ENCODE measurements at regions not wholly inside any gene's neighbourhood (a gene's known extent, or its start where the extent isn't known, plus 50 kb on each side); places are given as distances from the start of the nearest gene placed in this dataset.

DNA sequence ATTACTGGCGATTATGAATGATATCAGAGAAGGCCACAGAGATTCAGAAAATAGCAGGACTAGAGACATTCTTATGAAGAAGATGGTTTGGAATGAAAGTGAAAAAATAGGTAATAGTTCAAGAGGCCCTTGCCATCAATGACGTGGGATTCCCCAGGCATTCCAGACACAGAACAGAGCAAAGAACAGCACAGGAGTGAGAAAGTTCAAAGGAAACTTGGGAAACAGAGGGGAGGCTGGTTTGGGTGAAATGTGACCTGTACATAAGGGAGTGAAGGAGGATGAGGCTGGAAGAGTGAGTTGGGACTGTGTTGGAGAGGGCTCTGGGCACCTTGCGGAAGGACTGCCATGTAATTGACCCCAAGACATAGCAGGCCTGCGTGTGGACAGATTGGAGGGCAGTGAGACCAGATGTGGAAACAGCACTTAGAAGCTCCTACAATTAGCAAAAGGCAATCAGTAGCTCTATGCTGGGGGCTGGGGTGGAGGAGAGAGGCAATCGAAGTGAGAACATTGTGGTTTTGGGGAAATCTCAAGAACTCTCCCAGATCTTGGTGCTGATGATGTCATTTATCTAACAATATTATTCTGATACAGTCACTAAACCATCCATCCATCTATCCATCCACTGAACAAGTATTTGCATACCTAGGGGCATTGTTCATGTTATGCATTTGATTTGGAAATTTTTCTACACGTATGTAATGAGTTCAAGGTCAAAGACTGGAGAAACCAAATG is 365.3 kb upstream of the ZFHX3 start:
- no peak for TF ChIP-seq POLR2A (IDR thresholded peaks at IDR 0.05; ENCODE audit: low read depth, low read length)
- TF ChIP-seq, protein P1, sequence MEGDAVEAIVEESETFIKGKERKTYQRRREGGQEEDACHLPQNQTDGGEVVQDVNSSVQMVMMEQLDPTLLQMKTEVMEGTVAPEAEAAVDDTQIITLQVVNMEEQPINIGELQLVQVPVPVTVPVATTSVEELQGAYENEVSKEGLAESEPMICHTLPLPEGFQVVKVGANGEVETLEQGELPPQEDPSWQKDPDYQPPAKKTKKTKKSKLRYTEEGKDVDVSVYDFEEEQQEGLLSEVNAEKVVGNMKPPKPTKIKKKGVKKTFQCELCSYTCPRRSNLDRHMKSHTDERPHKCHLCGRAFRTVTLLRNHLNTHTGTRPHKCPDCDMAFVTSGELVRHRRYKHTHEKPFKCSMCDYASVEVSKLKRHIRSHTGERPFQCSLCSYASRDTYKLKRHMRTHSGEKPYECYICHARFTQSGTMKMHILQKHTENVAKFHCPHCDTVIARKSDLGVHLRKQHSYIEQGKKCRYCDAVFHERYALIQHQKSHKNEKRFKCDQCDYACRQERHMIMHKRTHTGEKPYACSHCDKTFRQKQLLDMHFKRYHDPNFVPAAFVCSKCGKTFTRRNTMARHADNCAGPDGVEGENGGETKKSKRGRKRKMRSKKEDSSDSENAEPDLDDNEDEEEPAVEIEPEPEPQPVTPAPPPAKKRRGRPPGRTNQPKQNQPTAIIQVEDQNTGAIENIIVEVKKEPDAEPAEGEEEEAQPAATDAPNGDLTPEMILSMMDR (conservative IDR thresholded peaks at IDR 0.05; ENCODE audit: low read depth, low read length): no peak
- no peak for TF ChIP-seq CEBPB (IDR thresholded peaks at IDR 0.05; ENCODE audit: low read depth, low read length)
- TF ChIP-seq SMC3 (IDR thresholded peaks at IDR 0.05; ENCODE audit: low read depth, low read length): no peak
- no peak for TF ChIP-seq MXI1 (IDR thresholded peaks at IDR 0.05; ENCODE audit: borderline replicate concordance, low read depth, low read length)
- TF ChIP-seq, protein P2, sequence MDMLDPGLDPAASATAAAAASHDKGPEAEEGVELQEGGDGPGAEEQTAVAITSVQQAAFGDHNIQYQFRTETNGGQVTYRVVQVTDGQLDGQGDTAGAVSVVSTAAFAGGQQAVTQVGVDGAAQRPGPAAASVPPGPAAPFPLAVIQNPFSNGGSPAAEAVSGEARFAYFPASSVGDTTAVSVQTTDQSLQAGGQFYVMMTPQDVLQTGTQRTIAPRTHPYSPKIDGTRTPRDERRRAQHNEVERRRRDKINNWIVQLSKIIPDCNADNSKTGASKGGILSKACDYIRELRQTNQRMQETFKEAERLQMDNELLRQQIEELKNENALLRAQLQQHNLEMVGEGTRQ (IDR thresholded peaks at IDR 0.05; ENCODE audit: low read depth, low read length): no peak
- TF ChIP-seq MAZ (IDR thresholded peaks at IDR 0.05; ENCODE audit: borderline replicate concordance, low read depth, low read length): no peak
- no peak for TF ChIP-seq RFX5 (IDR thresholded peaks at IDR 0.05; ENCODE audit: low read depth, low read length)
- no peak for TF ChIP-seq FOS (IDR thresholded peaks at IDR 0.05; ENCODE audit: low read depth, low read length)
- TF ChIP-seq RAD21 (IDR thresholded peaks at IDR 0.05; ENCODE audit: low read length): no peak
